ENCODE measurements at regions not wholly inside any gene's neighbourhood (a gene's known extent, or its start where the extent isn't known, plus 50 kb on each side); places are given as distances from the start of the nearest gene placed in this dataset.

DNA sequence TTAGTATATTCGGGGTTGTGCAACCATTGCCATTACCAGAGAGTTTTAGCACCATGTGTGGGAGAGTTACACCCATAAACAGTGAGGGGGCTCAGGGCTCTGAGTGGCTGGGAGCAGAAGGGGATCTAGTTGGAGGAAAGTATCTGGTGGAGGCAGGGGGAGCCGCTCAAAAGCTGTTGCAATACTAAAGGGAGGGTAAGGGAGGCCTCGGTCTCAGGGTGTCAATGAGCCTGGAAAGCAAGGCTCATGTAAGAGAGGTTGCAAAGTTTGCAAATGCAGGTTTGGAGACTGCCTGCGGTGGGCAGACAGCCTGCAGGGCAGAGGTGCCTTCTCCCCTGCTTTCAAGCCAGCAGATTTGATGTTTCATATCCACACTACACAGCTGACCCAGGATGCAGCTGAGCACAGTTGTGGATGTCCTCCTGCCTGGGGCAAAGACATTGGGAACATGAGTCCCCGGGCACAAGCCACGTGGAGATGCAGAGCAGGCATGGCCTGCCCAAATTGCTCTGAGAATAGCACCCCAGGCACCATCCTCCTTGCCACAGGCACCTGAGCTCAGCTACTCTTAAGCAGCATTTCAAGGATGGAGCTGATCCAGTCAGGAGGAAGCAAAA, 181.4 kb downstream of the TLE3 start:
- Histone ChIP-seq H3K4me3 (replicated peaks in 1 of 4; ENCODE audit: control extremely low read depth in 1 of 4, insufficient read depth in 1 of 4, low read depth in 3 of 4, low read length in 4 of 4) (no peak overlapping the region), H2AFZ (ENCODE audit: low read length) (no peak overlapping the region), H3K27me3 (ENCODE audit: control insufficient read depth, insufficient read depth, low read length) (no peaks in the 10 kb centered on the region), H3K9ac (ENCODE audit: insufficient read depth, low read length) (no peak overlapping the region), H3K27ac (ENCODE audit: insufficient read depth, low read length) (no peak overlapping the region), H4K20me1 (ENCODE audit: control insufficient read depth, extremely low read depth, insufficient read depth, low read length) (no peaks in the 10 kb centered on the region), H3K4me2 (ENCODE audit: extremely low read depth, insufficient read depth, low read length) (no peak overlapping the region), H3K4me1 (ENCODE audit: control insufficient read depth, extremely low read depth, insufficient read depth, low read length) (no peaks in the 10 kb centered on the region), H3K36me3 (ENCODE audit: control insufficient read depth, insufficient read depth, low read length) (no peaks in the 10 kb centered on the region), H3K9me3 (ENCODE audit: control insufficient read depth, insufficient read depth, low read depth, low read length) (no peaks in the 10 kb centered on the region), H3K79me2 (ENCODE audit: control insufficient read depth, insufficient read depth, low read length) (no peaks in the 10 kb centered on the region)
- DNase-seq (ENCODE audit: low read depth in 2 of 2), result no peak
- TF ChIP-seq EZH2 (IDR thresholded peaks at IDR 0.05; ENCODE audit: low read length, missing control alignments), result no peak
- TF ChIP-seq CTCF (conservative IDR thresholded peaks at IDR 0.05 in 1 of 2, IDR thresholded peaks at IDR 0.05 in 1 of 2; ENCODE audit: low read depth in 1 of 2, low read length in 2 of 2), result no peak

GRCh38 chr15:69917056-69917455, 180.7 kb downstream of the TLE3 start:
- Histone ChIP-seq H3K4me3 (replicated peaks in 1 of 4; ENCODE audit: control extremely low read depth in 1 of 4, insufficient read depth in 1 of 4, low read depth in 3 of 4, low read length in 4 of 4) (no peak overlapping the region), H3K27me3 (ENCODE audit: control insufficient read depth, insufficient read depth, low read length) (no peaks in the 10 kb centered on the region), H4K20me1 (ENCODE audit: control insufficient read depth, extremely low read depth, insufficient read depth, low read length) (no peaks in the 10 kb centered on the region), H3K4me2 (ENCODE audit: extremely low read depth, insufficient read depth, low read length) (no peak overlapping the region), H3K79me2 (ENCODE audit: control insufficient read depth, insufficient read depth, low read length) (no peaks in the 10 kb centered on the region), H2AFZ (ENCODE audit: low read length) (no peak overlapping the region), H3K4me1 (ENCODE audit: control insufficient read depth, extremely low read depth, insufficient read depth, low read length) (no peaks in the 10 kb centered on the region), H3K9me3 (ENCODE audit: control insufficient read depth, insufficient read depth, low read depth, low read length) (no peaks in the 10 kb centered on the region), H3K9ac (ENCODE audit: insufficient read depth, low read length) (no peak overlapping the region), H3K36me3 (ENCODE audit: control insufficient read depth, insufficient read depth, low read length) (no peaks in the 10 kb centered on the region), H3K27ac (ENCODE audit: insufficient read depth, low read length) (no peak overlapping the region)
- no peak for DNase-seq (ENCODE audit: low read depth in 2 of 2)
- no peak for TF ChIP-seq EZH2 (IDR thresholded peaks at IDR 0.05; ENCODE audit: low read length, missing control alignments)
- no peak for TF ChIP-seq CTCF (conservative IDR thresholded peaks at IDR 0.05 in 1 of 2, IDR thresholded peaks at IDR 0.05 in 1 of 2; ENCODE audit: low read depth in 1 of 2, low read length in 2 of 2)

DNA sequence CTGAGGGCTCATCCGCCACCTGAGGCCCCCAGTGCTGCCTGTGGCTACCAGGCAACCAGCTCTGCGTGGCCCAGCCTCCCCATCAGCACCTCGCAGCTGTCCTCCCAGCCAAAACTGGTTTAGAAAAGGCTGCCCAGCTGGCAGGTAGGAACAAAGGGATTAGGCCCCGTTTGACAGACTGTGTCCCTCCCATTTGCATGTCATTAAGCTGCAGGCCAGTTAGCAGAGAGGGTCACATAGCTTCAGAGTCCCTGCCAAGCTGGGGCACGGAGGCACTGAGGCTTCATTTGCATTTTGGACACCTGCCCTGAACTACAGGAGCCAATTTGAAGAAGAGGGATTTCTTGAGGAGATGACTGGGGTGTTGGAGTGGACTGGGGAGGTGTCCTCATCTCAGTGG, 177.9 kb downstream of the TLE3 start:
- Histone ChIP-seq H3K9me3 (ENCODE audit: control insufficient read depth, insufficient read depth, low read depth, low read length) (no peaks in the 10 kb centered on the region), H3K4me3 (replicated peaks in 1 of 4; ENCODE audit: control extremely low read depth in 1 of 4, insufficient read depth in 1 of 4, low read depth in 3 of 4, low read length in 4 of 4) (no peak overlapping the region), H4K20me1 (ENCODE audit: control insufficient read depth, extremely low read depth, insufficient read depth, low read length) (no peaks in the 10 kb centered on the region), H2AFZ (ENCODE audit: low read length) (no peak overlapping the region), H3K9ac (ENCODE audit: insufficient read depth, low read length) (no peak overlapping the region), H3K4me1 (ENCODE audit: control insufficient read depth, extremely low read depth, insufficient read depth, low read length) (no peaks in the 10 kb centered on the region), H3K4me2 (ENCODE audit: extremely low read depth, insufficient read depth, low read length) (no peak overlapping the region), H3K36me3 (ENCODE audit: control insufficient read depth, insufficient read depth, low read length) (no peaks in the 10 kb centered on the region), H3K79me2 (ENCODE audit: control insufficient read depth, insufficient read depth, low read length) (no peaks in the 10 kb centered on the region), H3K27me3 (ENCODE audit: control insufficient read depth, insufficient read depth, low read length) (no peaks in the 10 kb centered on the region), H3K27ac (ENCODE audit: insufficient read depth, low read length) (no peak overlapping the region)
- TF ChIP-seq EZH2 (IDR thresholded peaks at IDR 0.05; ENCODE audit: low read length, missing control alignments), result no peak
- no peak for TF ChIP-seq CTCF (conservative IDR thresholded peaks at IDR 0.05 in 1 of 2, IDR thresholded peaks at IDR 0.05 in 1 of 2; ENCODE audit: low read depth in 1 of 2, low read length in 2 of 2)
- DNase-seq (ENCODE audit: low read depth in 2 of 2), result no peak
